GM18511 (cell line): ENCODE measurements at regions not wholly inside any gene's neighbourhood (a gene's known extent, or its start where the extent isn't known, plus 50 kb on each side); places are given as distances from the start of the nearest gene placed in this dataset.
"Not testable (repeated sequence)": the region's sequence is repeated elsewhere in the genome, so short reads cannot be mapped to it uniquely, and the experiment has no call there.

Experiments
- ATAC-seq: cut with Tn5 transposase; IDR thresholded peaks from one replicate; pipeline ENCODE4 v1.9.1; 2021; ENCODE audit warnings: mild to moderate bottlenecking, moderate library complexity; ENCODE audit not compliant: unreplicated experiment

- no peak for ATAC-seq
Observed at GRCh38 chr7:137110535-137110934, 233.0 kb downstream of the PTN start.

GRCh38 chr7:137110091-137110509 is 233.4 kb downstream of the PTN start:
- ATAC-seq: no peak

- ATAC-seq: not testable (repeated sequence)
Observed at GRCh38 chr7:137107802-137108201, 235.7 kb downstream of the PTN start.

GRCh38 chr7:137103526-137103925 is 235.1 kb downstream of the CHRM2 start:
- not testable (repeated sequence) for ATAC-seq

GRCh38 chr7:137097111-137097510 is 228.7 kb downstream of the CHRM2 start:
- ATAC-seq: no peak

GRCh38 chr7:137096607-137097006 is 228.2 kb downstream of the CHRM2 start:
- no peak for ATAC-seq

- no peak for ATAC-seq
Observed at GRCh38 chr7:137093198-137093597, 224.7 kb downstream of the CHRM2 start.

- ATAC-seq: no peak
Observed at GRCh38 chr7:137091396-137091795, 222.9 kb downstream of the CHRM2 start.

GRCh38 chr7:137086896-137087295 is 218.4 kb downstream of the CHRM2 start:
- no peak for ATAC-seq

GRCh38 chr7:137084607-137085380 is 216.3 kb downstream of the CHRM2 start:
- ATAC-seq: no peak

GRCh38 chr7:137082391-137082790 is 213.9 kb downstream of the CHRM2 start:
- no peak for ATAC-seq

GRCh38 chr7:137081321-137082093 is 213.1 kb downstream of the CHRM2 start:
- ATAC-seq: no peak

GRCh38 chr7:137080516-137081203 is 212.2 kb downstream of the CHRM2 start:
- ATAC-seq: no peak

GRCh38 chr7:137078781-137079180 is 210.3 kb downstream of the CHRM2 start:
- ATAC-seq: no peak

GRCh38 chr7:137074391-137075030 is 206.1 kb downstream of the CHRM2 start:
- no peak for ATAC-seq

GRCh38 chr7:137073571-137074325 is 205.3 kb downstream of the CHRM2 start:
- no peak for ATAC-seq
